Keratinocyte (primary cell): ENCODE measurements at regions not wholly inside any gene's neighbourhood (a gene's known extent, or its start where the extent isn't known, plus 50 kb on each side); places are given as distances from the start of the nearest gene placed in this dataset.

Source experiments
- DNase-seq: peaks from one replicate; pipeline ENCODE4 v3.0.0-alpha.2; 2011; ENCODE audit warnings: low read depth, missing footprints, low spot score
- FAIRE-seq: peaks from 2 replicates; lab custom pipeline; 2011; peaks lifted over from hg19 to GRCh38; lab: Jason Lieb, UNC
- H2AFZ ChIP-seq: 2 replicates; pipeline ENCODE4 v1.6.0; 2012; ENCODE audit warnings: low read length, control low read depth, inconsistent platforms; ENCODE audit not compliant: control insufficient read depth
- H3K27ac ChIP-seq: 2 replicates; pipeline ENCODE4 v1.5.1; 2011; ENCODE audit warnings: low read length; ENCODE audit not compliant: control insufficient read depth, insufficient read depth
- H3K27me3 ChIP-seq: 3 replicates; pipeline ENCODE4 v1.6.0; 2011; ENCODE audit warnings: low read length; ENCODE audit not compliant: control insufficient read depth, insufficient read depth; ENCODE audit errors: extremely low read depth
- H3K36me3 ChIP-seq, 2 experiments: 2 replicates in 1 of 2; 3 replicates in 1 of 2; pipeline ENCODE4 v1.5.1; 2011; ENCODE audit warnings: low read length in 2 of 2, mild to moderate bottlenecking in 1 of 2; ENCODE audit not compliant: control insufficient read depth in 2 of 2, insufficient read depth in 2 of 2; ENCODE audit errors: extremely low read depth in 1 of 2
- H3K4me1 ChIP-seq: 3 replicates; pipeline ENCODE4 v1.5.1; 2011; ENCODE audit warnings: low read length; ENCODE audit not compliant: control insufficient read depth, insufficient read depth; ENCODE audit errors: extremely low read depth
- H3K4me2 ChIP-seq: 3 replicates; pipeline ENCODE4 v1.6.0; 2011; ENCODE audit warnings: low read depth, low read length; ENCODE audit not compliant: control insufficient read depth, insufficient read depth; ENCODE audit errors: extremely low read depth
- H3K4me3 ChIP-seq, 3 experiments: fragments of 200-600 bp in 1 of 3; sonication (generic) in 1 of 3; 2 replicates in 2 of 3; 3 replicates in 1 of 3; pipeline ENCODE4 v1.5.1; 2011 to 2016; ENCODE audit warnings: low read length in 3 of 3, mild to moderate bottlenecking in 3 of 3, control low read depth in 2 of 3, inconsistent platforms in 1 of 3, low read depth in 1 of 3, mixed read lengths in 1 of 3, mixed run types in 1 of 3, moderate library complexity in 1 of 3; ENCODE audit not compliant: control insufficient read depth in 2 of 3, insufficient read depth in 2 of 3; ENCODE audit errors: extremely low read depth in 1 of 3
- H3K79me2 ChIP-seq: 2 replicates; pipeline ENCODE4 v1.6.0; 2012; ENCODE audit warnings: low read length; ENCODE audit not compliant: control insufficient read depth, insufficient read depth
- H3K9ac ChIP-seq: 3 replicates; pipeline ENCODE4 v1.6.0; 2011; ENCODE audit warnings: low read length; ENCODE audit not compliant: control insufficient read depth, insufficient read depth; ENCODE audit errors: extremely low read depth
- H3K9me1 ChIP-seq: 3 replicates; pipeline ENCODE4 v1.6.0; 2011; ENCODE audit warnings: low read length; ENCODE audit not compliant: control insufficient read depth, insufficient read depth; ENCODE audit errors: extremely low read depth
- H3K9me3 ChIP-seq: 2 replicates; pipeline ENCODE4 v1.5.1; 2012; ENCODE audit warnings: low read depth, low read length; ENCODE audit not compliant: control insufficient read depth
- H4K20me1 ChIP-seq: 3 replicates; pipeline ENCODE4 v1.6.0; 2011; ENCODE audit warnings: low read length; ENCODE audit not compliant: control insufficient read depth, insufficient read depth; ENCODE audit errors: extremely low read depth
- CTCF ChIP-seq, 3 experiments: IDR thresholded peaks in 1 of 3; conservative IDR thresholded peaks in 1 of 3; optimal IDR thresholded peaks in 1 of 3; 2 replicates in 2 of 3; 3 replicates in 1 of 3; pipeline versions ENCODE3 to v1.5.1; 2011; ENCODE audit warnings: low read length in 3 of 3, mild to moderate bottlenecking in 3 of 3, moderate library complexity in 2 of 3, control low read depth in 1 of 3, inconsistent platforms in 1 of 3; ENCODE audit not compliant: insufficient read depth in 2 of 3; ENCODE audit errors: extremely low read depth in 1 of 3
- EZH2 ChIP-seq: IDR thresholded peaks from one replicate; pipeline ENCODE4 v1.6.1; 2012; ENCODE audit warnings: inconsistent platforms, mild to moderate bottlenecking, low read length, moderate library complexity
- dilution Hi-C: fragments of 300-500 bp; cut with MboI; formaldehyde crosslinking; loops from one replicate; pipeline ENCODE4 v1.7.0; 2020; ENCODE audit warnings: low sequenced_read_pairs; ENCODE audit not compliant: extremely low pct_ligation_motif_present

- H3K4me1 ChIP-seq: no peaks in the 10 kb centered on the region
- no peak overlapping the region for H3K27ac ChIP-seq
- no peaks in the 10 kb centered on the region for H3K9me3 ChIP-seq
- H3K4me3 ChIP-seq: no peak overlapping the region
- FAIRE-seq: no peak
- H3K9me1 ChIP-seq: no peaks in the 10 kb centered on the region
- no peaks in the 10 kb centered on the region for H4K20me1 ChIP-seq
- TF ChIP-seq CTCF (optimal IDR thresholded peaks at IDR 0.05 in 1 of 3, IDR thresholded peaks at IDR 0.05 in 1 of 3, conservative IDR thresholded peaks at IDR 0.05 in 1 of 3; ENCODE audit: extremely low read depth in 1 of 3, insufficient read depth in 2 of 3, low read length in 3 of 3) (no peak), EZH2 (no peak)
- H3K36me3 ChIP-seq: no peaks in the 10 kb centered on the region
- H3K9ac ChIP-seq: no peak overlapping the region
- dilution Hi-C loops: no loop called here
- DNase-seq: no peak
- H3K27me3 ChIP-seq: no peaks in the 10 kb centered on the region
- no peaks in the 10 kb centered on the region for H3K79me2 ChIP-seq
- no peak overlapping the region for H3K4me2 ChIP-seq
- H2AFZ ChIP-seq: no peak overlapping the region
Observed at GRCh38 chr14:41343857-41344256, 262.8 kb upstream of the LRFN5 start.

GRCh38 chr14:41313196-41313595 is 293.5 kb upstream of the LRFN5 start:
- Histone ChIP-seq H4K20me1 (no peaks in the 10 kb centered on the region), H3K4me1 (no peaks in the 10 kb centered on the region), H3K4me3 (no peak overlapping the region), H3K9me1 (no peaks in the 10 kb centered on the region), H3K4me2 (no peak overlapping the region), H3K27ac (no peak overlapping the region), H2AFZ (no peak overlapping the region), H3K27me3 (no peaks in the 10 kb centered on the region), H3K9ac (no peak overlapping the region), H3K36me3 (no peaks in the 10 kb centered on the region), H3K9me3 (no peaks in the 10 kb centered on the region), H3K79me2 (no peaks in the 10 kb centered on the region)
- FAIRE-seq: no peak
- no peak for TF ChIP-seq EZH2
- TF ChIP-seq CTCF (optimal IDR thresholded peaks at IDR 0.05 in 1 of 3, IDR thresholded peaks at IDR 0.05 in 1 of 3, conservative IDR thresholded peaks at IDR 0.05 in 1 of 3; ENCODE audit: extremely low read depth in 1 of 3, insufficient read depth in 2 of 3, low read length in 3 of 3): no peak
- no peak for DNase-seq
- dilution Hi-C loops: no loop called here
